Progenitor cell of endocrine pancreas (in vitro differentiated cells): ENCODE measurements at regions not wholly inside any gene's neighbourhood (a gene's known extent, or its start where the extent isn't known, plus 50 kb on each side); places are given as distances from the start of the nearest gene placed in this dataset.

Source experiments
- DNase-seq: peaks from one replicate; pipeline ENCODE4 v3.0.0; 2021; ENCODE audit warnings: low spot score; ENCODE audit not compliant: unreplicated experiment
- H3K27ac Mint-ChIP-seq: 2 replicates; pipeline ENCODE4 v1.8.0; 2021; ENCODE audit warnings: mild to moderate bottlenecking, moderate library complexity, mixed read lengths
- H3K27me3 Mint-ChIP-seq: 2 replicates; pipeline ENCODE4 v1.8.0; 2021; ENCODE audit warnings: mixed read lengths
- H3K36me3 Mint-ChIP-seq: 2 replicates; pipeline ENCODE4 v1.8.0; 2022; ENCODE audit warnings: mixed read lengths; ENCODE audit not compliant: insufficient read depth
- H3K4me1 Mint-ChIP-seq: 2 replicates; pipeline ENCODE4 v1.8.0; 2021; ENCODE audit warnings: low read depth, mixed read lengths
- H3K4me3 Mint-ChIP-seq: 2 replicates; pipeline ENCODE4 v1.8.0; 2021; ENCODE audit warnings: low read depth, mild to moderate bottlenecking, moderate library complexity, mixed read lengths
- H3K9me3 Mint-ChIP-seq: 2 replicates; pipeline ENCODE4 v1.8.0; 2021; ENCODE audit warnings: low read depth, mixed read lengths
- TF ChIP-seq, protein P1 (sequence below): fragments of 200-600 bp; sonication (generic); IDR thresholded peaks from one replicate; pipeline ENCODE4 v1.5.0; 2021; ENCODE audit warnings: antibody characterized with exemption, mild to moderate bottlenecking; ENCODE audit not compliant: unreplicated experiment

DNA sequence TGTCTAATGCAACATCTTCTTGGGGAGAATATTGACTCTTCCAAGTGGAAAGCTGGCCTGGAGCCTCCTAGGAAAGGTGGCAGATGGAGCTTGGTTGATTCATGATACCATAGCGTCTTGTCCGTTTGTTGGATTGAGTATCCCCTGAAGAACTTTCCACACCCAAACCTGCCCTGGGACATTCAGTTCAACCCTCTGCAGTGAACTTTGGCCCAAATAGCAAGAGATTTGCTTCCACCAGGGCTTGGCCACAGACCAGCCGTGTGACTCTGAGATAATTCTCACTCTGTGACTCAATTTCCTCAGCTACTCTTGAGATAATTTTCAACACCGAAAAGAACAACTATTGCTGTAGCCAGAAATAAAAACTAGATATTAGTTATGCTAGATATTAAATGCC lies 108.0 kb upstream of the RAD23B start:
- no peak overlapping the region for H3K4me3 Mint-ChIP-seq
- peaks cover 5% of the 10 kb centered on the region for H3K4me1 Mint-ChIP-seq
- TF ChIP-seq, protein P1, sequence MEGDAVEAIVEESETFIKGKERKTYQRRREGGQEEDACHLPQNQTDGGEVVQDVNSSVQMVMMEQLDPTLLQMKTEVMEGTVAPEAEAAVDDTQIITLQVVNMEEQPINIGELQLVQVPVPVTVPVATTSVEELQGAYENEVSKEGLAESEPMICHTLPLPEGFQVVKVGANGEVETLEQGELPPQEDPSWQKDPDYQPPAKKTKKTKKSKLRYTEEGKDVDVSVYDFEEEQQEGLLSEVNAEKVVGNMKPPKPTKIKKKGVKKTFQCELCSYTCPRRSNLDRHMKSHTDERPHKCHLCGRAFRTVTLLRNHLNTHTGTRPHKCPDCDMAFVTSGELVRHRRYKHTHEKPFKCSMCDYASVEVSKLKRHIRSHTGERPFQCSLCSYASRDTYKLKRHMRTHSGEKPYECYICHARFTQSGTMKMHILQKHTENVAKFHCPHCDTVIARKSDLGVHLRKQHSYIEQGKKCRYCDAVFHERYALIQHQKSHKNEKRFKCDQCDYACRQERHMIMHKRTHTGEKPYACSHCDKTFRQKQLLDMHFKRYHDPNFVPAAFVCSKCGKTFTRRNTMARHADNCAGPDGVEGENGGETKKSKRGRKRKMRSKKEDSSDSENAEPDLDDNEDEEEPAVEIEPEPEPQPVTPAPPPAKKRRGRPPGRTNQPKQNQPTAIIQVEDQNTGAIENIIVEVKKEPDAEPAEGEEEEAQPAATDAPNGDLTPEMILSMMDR: no peak
- no peaks in the 10 kb centered on the region for H3K27me3 Mint-ChIP-seq
- H3K27ac Mint-ChIP-seq: no peak overlapping the region
- DNase-seq: no peak
- no peaks in the 10 kb centered on the region for H3K36me3 Mint-ChIP-seq
- H3K9me3 Mint-ChIP-seq: no peaks in the 10 kb centered on the region

DNA sequence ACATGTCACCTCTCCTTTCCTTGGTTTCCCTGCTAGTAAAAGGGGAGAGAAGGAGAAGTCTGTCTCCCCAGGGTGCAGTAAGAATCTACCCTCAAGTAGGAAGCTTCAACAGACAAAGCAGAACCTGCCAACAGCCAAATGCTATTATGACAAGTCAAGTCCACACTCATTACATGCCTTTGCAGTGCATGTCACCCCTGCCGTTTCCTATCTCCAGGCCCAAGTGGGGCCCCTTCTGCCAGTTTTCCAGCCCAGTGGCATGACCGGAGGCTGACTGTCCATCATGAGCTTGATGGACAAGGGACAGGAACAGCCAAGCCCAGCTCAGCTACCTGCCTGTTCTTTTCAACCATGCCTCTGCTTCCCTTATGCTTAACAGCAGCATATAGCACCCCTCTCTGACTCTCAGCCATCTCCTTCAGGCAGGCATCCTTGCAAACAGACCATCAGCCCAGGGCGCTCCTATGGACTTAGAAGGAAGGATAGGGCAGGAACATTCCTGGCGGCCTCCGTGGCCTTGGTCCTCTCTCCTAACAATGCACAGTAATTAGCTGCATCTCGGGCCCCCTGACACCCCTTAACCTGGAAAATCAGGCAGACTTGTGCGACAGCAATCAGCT lies 107.2 kb upstream of the RAD23B start:
- H3K27me3 Mint-ChIP-seq: no peaks in the 10 kb centered on the region
- H3K27ac Mint-ChIP-seq: no peak overlapping the region
- peaks cover 5% of the 10 kb centered on the region for H3K4me1 Mint-ChIP-seq
- no peak overlapping the region for H3K4me3 Mint-ChIP-seq
- TF ChIP-seq, protein P1: no peak
- H3K36me3 Mint-ChIP-seq: no peaks in the 10 kb centered on the region
- no peak for DNase-seq
- no peaks in the 10 kb centered on the region for H3K9me3 Mint-ChIP-seq

DNA sequence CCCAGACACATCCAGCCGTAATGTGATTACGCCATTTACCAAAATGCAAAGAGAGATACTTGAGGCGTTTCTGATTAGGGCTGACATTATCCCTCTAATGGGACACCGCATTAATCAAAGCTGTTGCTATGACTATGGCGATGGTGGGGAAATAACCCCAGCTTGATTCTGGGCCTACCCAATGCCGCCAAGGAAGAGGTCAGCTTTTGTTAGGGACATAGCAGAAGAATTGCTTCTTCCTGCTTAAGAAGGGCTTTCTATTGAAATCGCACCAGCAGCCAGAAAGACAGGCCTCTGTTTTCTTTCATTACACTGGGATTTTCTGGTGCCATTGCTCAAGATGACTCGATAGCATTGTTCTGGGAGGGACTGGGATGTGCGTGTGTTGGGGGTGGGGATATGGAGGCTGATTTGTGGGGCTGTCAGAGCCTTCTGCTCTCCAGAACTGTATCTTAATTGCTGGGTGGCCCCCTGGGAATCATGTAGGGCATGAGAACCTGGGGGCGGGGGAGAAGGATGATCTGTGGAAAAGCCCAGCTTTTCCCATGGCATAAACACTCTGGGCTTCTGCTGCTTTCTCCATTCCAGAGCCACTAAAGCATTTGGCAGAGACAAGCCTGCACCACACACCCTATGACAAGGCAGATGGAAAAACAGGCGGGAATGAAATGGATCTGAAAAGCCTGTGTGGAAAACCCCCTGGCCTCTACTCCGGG lies 106.5 kb upstream of the RAD23B start:
- TF ChIP-seq, protein P1: no peak
- no peaks in the 10 kb centered on the region for H3K27me3 Mint-ChIP-seq
- DNase-seq: no peak
- peaks cover 5% of the 10 kb centered on the region for H3K4me1 Mint-ChIP-seq
- H3K4me3 Mint-ChIP-seq: no peak overlapping the region
- H3K9me3 Mint-ChIP-seq: no peaks in the 10 kb centered on the region
- H3K27ac Mint-ChIP-seq: no peak overlapping the region
- no peaks in the 10 kb centered on the region for H3K36me3 Mint-ChIP-seq

DNA sequence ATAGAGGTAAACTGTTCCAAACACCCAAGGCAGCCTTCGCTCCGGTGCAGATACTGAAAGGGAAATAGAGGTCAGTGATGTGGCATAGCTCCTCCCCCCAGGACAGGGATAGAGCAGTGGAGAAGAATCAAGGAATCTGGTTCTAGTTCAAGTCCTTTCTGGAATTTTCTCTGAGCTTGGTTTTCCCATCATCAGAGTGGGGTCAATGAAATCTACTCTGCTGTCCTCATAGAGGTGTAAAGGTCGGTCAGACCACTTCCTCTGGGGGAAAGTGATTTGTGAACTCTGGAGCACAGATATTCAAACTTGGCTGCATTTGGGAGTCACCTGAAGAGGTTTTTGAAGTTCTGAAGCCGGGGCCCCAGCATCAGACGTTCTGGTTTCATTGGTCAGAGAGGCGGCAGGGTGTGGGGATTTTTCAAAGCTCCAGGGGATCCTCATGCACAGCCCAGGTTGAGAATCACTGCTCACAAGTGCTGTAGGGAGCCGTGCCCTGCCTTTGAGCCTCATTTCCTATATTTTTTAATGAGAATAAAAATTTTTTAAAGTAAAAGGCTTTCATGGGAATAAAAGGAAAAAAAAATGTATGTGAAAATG lies 105.7 kb upstream of the RAD23B start:
- Mint-ChIP-seq H3K9me3 (no peaks in the 10 kb centered on the region), H3K36me3 (no peaks in the 10 kb centered on the region), H3K4me3 (no peak overlapping the region), H3K27ac (no peak overlapping the region), H3K4me1 (peaks cover 5% of the 10 kb centered on the region), H3K27me3 (no peaks in the 10 kb centered on the region)
- TF ChIP-seq, protein P1: no peak
- DNase-seq: no peak

DNA sequence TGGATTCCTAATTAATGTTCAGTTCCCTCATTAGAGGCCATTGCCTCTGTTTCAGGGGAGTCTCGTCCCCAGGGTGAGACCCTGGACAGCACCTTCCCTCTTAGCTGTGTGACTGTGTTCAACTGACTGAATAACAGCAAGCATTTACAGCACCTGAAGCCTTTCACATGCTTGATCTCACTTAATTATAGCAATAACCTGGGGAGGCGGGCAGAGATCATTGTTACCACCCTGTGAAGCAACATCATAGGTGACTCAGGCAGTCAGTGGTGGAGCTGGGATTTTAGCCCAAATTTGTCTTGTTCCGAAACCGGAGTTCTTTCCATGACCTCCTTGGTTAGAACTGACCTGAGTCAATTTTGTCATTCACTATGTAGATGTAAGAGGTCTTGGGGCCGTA lies 105.2 kb upstream of the RAD23B start:
- no peaks in the 10 kb centered on the region for H3K27me3 Mint-ChIP-seq
- H3K36me3 Mint-ChIP-seq: no peaks in the 10 kb centered on the region
- no peak overlapping the region for H3K27ac Mint-ChIP-seq
- no peak overlapping the region for H3K4me3 Mint-ChIP-seq
- no peak for DNase-seq
- H3K4me1 Mint-ChIP-seq: peaks cover 5% of the 10 kb centered on the region
- no peaks in the 10 kb centered on the region for H3K9me3 Mint-ChIP-seq
- TF ChIP-seq, protein P1: no peak
